Endodermal cell (in vitro differentiated cells): ENCODE measurements at regions not wholly inside any gene's neighbourhood (a gene's known extent, or its start where the extent isn't known, plus 50 kb on each side); places are given as distances from the start of the nearest gene placed in this dataset.
"Not testable (repeated sequence)": the region's sequence is repeated elsewhere in the genome, so short reads cannot be mapped to it uniquely, and the experiment has no call there.

ENCODE experiments used
- DNase-seq: peaks from one replicate; pipeline ENCODE4 v3.0.0-alpha.2; 2017
- H3K27ac ChIP-seq: 2 replicates; pipeline ENCODE4 v1.5.1; 2013; ENCODE audit warnings: mild to moderate bottlenecking, low read depth, low read length, moderate library complexity
- H3K27me3 ChIP-seq: 2 replicates; pipeline ENCODE4 v1.6.1; 2013; ENCODE audit warnings: mild to moderate bottlenecking, low read length, moderate library complexity; ENCODE audit not compliant: insufficient read depth, control insufficient read depth, poor library complexity, severe bottlenecking
- H3K36me3 ChIP-seq: 2 replicates; pipeline ENCODE4 v1.7.0; 2013; ENCODE audit warnings: mild to moderate bottlenecking, low read length, moderate library complexity; ENCODE audit not compliant: control insufficient read depth, insufficient read depth
- H3K4me1 ChIP-seq: one replicate; pipeline ENCODE4 v1.7.0; 2013; ENCODE audit warnings: low read length; ENCODE audit not compliant: control insufficient read depth, insufficient read depth
- H3K4me3 ChIP-seq: 2 replicates; pipeline ENCODE4 v1.5.1; 2013; ENCODE audit warnings: mild to moderate bottlenecking, low read length, moderate library complexity
- H3K9ac ChIP-seq: 2 replicates; pipeline ENCODE4 v1.6.1; 2013; ENCODE audit warnings: mild to moderate bottlenecking, low read length, moderate library complexity; ENCODE audit not compliant: poor library complexity, severe bottlenecking; ENCODE audit errors: extremely low read depth
- H3K9me3 ChIP-seq: 2 replicates; pipeline ENCODE4 v1.6.1; 2013; ENCODE audit warnings: mild to moderate bottlenecking, low read length, moderate library complexity; ENCODE audit not compliant: control insufficient read depth
- H3K27ac Mint-ChIP-seq: 2 replicates; pipeline ENCODE4 v1.8.0; 2020; ENCODE audit warnings: mixed read lengths
- H3K27me3 Mint-ChIP-seq: 2 replicates; pipeline ENCODE4 v1.8.0; 2021; ENCODE audit warnings: mild to moderate bottlenecking, mixed read lengths; ENCODE audit not compliant: insufficient read depth
- H3K36me3 Mint-ChIP-seq: 2 replicates; pipeline ENCODE4 v1.8.0; 2020; ENCODE audit warnings: low read depth, mixed read lengths
- H3K4me1 Mint-ChIP-seq: 2 replicates; pipeline ENCODE4 v1.8.0; 2020; ENCODE audit warnings: mixed read lengths
- H3K4me3 Mint-ChIP-seq: 2 replicates; pipeline ENCODE4 v1.8.0; 2020; ENCODE audit warnings: mild to moderate bottlenecking, moderate library complexity, mixed read lengths
- H3K9me3 Mint-ChIP-seq: 2 replicates; pipeline ENCODE4 v1.8.0; 2020; ENCODE audit warnings: mild to moderate bottlenecking, mixed read lengths
- WGBS, 2 experiments: methylation state at CpG; one replicate each; pipeline versions ENCODE4 v1.1.5 to v1.1.7; 2013; ENCODE audit warnings: missing lambda C conversion rate in 2 of 2, mixed read lengths in 1 of 2; ENCODE audit not compliant: insufficient coverage in 1 of 2, insufficient read length in 1 of 2; 5-methylcytosine and 5-hydroxymethylcytosine counted together
- TF ChIP-seq, protein P1 (sequence below): fragments of 200-600 bp; sonication (generic); conservative IDR thresholded peaks from 2 replicates; pipeline ENCODE4 v1.5.0; 2021; ENCODE audit warnings: antibody characterized with exemption, mild to moderate bottlenecking

DNA sequence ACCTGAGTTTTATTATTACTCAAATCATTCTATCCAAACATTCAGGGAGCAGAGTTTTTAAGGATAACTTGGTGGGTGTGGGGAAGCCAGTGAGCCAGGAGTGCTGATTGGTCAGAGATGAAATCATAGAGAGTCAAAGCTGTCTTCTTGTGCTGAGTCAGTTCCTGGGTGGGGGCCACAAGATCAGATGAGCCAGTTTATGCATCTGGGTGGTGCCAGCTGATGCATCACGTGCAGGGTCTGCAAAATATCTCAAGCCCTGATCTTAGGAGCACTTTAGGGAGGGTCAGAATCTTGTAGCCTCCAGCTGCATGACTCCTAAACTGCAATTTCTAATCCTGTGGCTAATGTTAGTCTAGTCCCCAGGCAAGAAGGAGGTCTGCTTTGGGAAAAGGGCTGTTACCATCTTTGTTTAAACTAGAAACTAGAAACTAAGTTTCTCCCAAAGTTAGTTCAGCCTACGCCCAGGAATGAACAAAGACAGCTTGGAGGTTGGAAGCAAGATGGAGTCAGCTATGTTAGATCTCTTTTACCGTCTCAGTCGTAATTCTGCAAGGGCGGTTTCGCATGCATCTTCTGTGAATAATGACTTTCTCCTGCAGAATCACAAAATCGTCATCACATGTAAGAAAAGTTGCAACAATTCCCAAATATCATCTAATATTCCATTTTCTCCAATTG lies 97.5 kb downstream of the ZNF664 start:
- H3K9ac ChIP-seq: not testable (repeated sequence)

DNA sequence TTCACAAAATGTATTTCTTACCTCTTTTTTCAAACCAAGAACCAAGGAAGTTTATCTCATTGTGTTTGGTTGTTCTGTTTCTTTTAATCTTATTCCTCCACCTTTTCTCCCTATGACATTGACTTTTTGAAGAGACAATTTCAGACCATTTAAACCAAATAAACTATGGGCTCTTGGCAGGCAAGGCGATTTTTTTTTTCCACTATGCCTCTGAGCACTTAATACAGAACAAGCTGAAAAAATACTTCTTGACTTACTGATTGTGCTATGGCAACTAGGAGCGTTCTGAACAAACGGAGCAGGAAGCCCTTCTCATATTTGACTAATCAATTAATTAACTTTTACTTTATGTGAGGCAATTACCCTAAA lies 98.0 kb downstream of the ZNF664 start:
- H3K27me3 Mint-ChIP-seq: no peaks in the 10 kb centered on the region
- peaks cover 19% of the 10 kb centered on the region for H3K9me3 Mint-ChIP-seq
- H3K4me3 Mint-ChIP-seq: no peak overlapping the region
- Histone ChIP-seq H3K4me3 (no peak overlapping the region), H3K9ac (no peak overlapping the region), H3K4me1 (peaks cover under 1% of the 10 kb centered on the region), H3K27me3 (no peaks in the 10 kb centered on the region), H3K9me3 (peaks cover 11% of the 10 kb centered on the region), H3K36me3 (no peaks in the 10 kb centered on the region), H3K27ac (no peak overlapping the region)
- no peak overlapping the region for H3K27ac Mint-ChIP-seq
- peaks cover 35% of the 10 kb centered on the region for H3K4me1 Mint-ChIP-seq
- DNase-seq: no peak
- WGBS, 2 experiments: 77 to 91% methylated on average over 3 of the region's 3 CpGs
- H3K36me3 Mint-ChIP-seq: peaks cover 1% of the 10 kb centered on the region
- TF ChIP-seq, protein P1, sequence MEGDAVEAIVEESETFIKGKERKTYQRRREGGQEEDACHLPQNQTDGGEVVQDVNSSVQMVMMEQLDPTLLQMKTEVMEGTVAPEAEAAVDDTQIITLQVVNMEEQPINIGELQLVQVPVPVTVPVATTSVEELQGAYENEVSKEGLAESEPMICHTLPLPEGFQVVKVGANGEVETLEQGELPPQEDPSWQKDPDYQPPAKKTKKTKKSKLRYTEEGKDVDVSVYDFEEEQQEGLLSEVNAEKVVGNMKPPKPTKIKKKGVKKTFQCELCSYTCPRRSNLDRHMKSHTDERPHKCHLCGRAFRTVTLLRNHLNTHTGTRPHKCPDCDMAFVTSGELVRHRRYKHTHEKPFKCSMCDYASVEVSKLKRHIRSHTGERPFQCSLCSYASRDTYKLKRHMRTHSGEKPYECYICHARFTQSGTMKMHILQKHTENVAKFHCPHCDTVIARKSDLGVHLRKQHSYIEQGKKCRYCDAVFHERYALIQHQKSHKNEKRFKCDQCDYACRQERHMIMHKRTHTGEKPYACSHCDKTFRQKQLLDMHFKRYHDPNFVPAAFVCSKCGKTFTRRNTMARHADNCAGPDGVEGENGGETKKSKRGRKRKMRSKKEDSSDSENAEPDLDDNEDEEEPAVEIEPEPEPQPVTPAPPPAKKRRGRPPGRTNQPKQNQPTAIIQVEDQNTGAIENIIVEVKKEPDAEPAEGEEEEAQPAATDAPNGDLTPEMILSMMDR: no peak

More for the DNA sequence above, 97.5 kb downstream of the ZNF664 start:
- Mint-ChIP-seq H3K4me1 (peaks cover 34% of the 10 kb centered on the region), H3K9me3 (peaks cover 20% of the 10 kb centered on the region)
- not testable (repeated sequence) for H3K27ac ChIP-seq, H3K27me3 Mint-ChIP-seq, H3K4me3 Mint-ChIP-seq, H3K27ac Mint-ChIP-seq, H3K4me3 ChIP-seq, H3K36me3 Mint-ChIP-seq, DNase-seq, H3K36me3 ChIP-seq, H3K27me3 ChIP-seq, H3K4me1 ChIP-seq
- WGBS, 2 experiments: 93 to 99% methylated on average over 6 to 7 of the region's 7 CpGs
- H3K9me3 ChIP-seq: peaks cover 14% of the 10 kb centered on the region

DNA sequence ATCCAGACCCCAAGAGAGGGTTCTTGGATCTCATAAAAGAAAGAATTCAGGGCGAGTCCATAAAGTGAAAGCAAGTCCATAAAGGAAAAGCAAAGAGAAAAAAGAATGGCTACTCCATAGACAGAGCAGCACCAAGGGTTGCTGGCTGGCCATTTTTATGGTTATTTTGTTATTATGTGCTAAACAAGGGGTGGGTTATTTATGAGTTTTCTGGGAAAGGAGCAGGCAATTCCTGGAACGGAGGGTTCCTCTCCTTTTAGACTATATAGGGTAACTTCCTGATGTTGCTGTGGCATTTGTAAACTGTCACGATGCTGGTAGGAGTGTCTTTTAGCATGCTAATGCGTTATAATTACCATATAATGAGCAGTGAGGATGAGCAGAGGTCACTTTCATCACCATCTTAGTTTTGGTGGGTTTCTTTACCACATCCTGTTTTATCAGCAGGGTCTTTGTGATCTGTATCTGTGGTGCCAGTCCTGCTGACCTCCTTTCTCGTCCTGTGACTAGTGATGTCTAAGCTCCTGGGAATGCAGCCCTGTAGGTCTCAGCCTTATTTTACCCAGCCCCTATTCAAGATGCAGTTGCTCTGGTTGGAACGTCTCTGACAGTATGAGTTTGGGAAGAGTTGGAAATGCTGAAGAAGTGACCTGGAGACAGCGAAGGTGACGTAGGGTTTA lies 100.5 kb downstream of the ZNF664 start:
- H3K4me1 Mint-ChIP-seq: peaks cover 35% of the 10 kb centered on the region

More for the DNA sequence above, 100.5 kb downstream of the ZNF664 start:
- Mint-ChIP-seq H3K27me3 (no peaks in the 10 kb centered on the region), H3K9me3 (no peaks in the 10 kb centered on the region), H3K4me3 (no peak overlapping the region), H3K36me3 (no peaks in the 10 kb centered on the region), H3K27ac (peak overlapping the region; percentile 76)
- H3K9me3 ChIP-seq: no peaks in the 10 kb centered on the region
- no peak overlapping the region for H3K27ac ChIP-seq
- no peaks in the 10 kb centered on the region for H3K36me3 ChIP-seq
- H3K4me3 ChIP-seq: peak overlapping the region; percentile 60
- no peaks in the 10 kb centered on the region for H3K27me3 ChIP-seq
- DNase-seq: peak; percentile 72
- H3K4me1 ChIP-seq: peaks cover 3% of the 10 kb centered on the region
- TF ChIP-seq, protein P1: no peak
- WGBS, 2 experiments: 62 to 69% methylated on average over 4 to 8 of the region's 8 CpGs
- peak overlapping the region; percentile 27 for H3K9ac ChIP-seq
